Urothelium cell line (cell line): ENCODE measurements at regions not wholly inside any gene's neighbourhood (a gene's known extent, or its start where the extent isn't known, plus 50 kb on each side); places are given as distances from the start of the nearest gene placed in this dataset.

Experiments used
- DNase-seq: peaks from one replicate; pipeline ENCODE4 v3.0.0; 2011; ENCODE audit warnings: low spot score, mixed read lengths
- FAIRE-seq: peaks from 2 replicates; lab custom pipeline; 2011; peaks lifted over from hg19 to GRCh38; lab: Jason Lieb, UNC

DNA sequence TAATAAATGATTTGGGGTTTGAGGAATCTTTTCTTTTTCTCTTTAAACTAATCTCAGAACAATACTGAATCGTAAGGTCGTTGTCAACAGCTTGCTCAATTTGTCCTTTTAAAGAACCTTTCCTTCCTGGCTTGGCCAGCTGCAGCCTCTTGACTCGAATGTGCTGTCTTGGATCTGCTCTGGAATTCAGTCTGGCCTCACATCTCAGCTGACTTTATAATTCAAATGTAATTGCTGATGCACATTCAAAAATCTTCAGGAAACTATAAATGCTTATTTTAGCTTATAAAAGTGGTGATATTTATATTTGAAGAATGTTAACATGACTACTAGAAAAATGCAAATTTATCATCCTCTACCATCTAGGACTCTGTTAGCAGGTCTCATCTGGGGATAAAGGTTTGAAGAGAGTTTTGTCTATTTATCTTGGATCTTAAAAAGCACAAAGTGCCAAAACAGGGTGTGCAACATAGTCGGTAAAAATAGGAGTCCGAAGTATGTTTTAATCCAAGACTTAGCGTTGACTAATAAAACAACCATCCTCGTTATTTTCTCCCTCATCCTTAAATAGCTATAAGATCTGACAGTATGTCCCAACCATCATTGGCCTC is 1035.2 kb downstream of the MCTP2 start:
- FAIRE-seq = no peak
- DNase-seq = no peak

DNA sequence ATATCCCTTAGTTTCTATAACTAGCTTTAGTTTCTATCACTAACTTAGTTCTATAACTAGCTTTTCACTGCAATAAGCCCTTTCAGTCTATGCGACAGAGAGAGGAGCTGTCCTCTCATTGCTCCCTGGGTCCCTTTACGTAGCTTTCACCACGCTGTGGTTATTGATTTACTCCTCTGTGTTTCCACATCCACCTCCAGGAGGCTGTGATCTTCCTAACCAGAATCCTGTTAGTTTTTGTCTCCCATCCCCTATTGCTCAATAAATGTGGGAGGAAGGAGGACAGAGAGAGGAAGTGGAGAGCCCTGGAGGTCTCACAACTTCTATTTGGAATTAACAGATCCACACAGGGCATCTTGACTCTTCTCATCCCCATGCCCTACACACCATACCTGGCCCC is 1036.1 kb downstream of the MCTP2 start:
- no peak for FAIRE-seq

DNA sequence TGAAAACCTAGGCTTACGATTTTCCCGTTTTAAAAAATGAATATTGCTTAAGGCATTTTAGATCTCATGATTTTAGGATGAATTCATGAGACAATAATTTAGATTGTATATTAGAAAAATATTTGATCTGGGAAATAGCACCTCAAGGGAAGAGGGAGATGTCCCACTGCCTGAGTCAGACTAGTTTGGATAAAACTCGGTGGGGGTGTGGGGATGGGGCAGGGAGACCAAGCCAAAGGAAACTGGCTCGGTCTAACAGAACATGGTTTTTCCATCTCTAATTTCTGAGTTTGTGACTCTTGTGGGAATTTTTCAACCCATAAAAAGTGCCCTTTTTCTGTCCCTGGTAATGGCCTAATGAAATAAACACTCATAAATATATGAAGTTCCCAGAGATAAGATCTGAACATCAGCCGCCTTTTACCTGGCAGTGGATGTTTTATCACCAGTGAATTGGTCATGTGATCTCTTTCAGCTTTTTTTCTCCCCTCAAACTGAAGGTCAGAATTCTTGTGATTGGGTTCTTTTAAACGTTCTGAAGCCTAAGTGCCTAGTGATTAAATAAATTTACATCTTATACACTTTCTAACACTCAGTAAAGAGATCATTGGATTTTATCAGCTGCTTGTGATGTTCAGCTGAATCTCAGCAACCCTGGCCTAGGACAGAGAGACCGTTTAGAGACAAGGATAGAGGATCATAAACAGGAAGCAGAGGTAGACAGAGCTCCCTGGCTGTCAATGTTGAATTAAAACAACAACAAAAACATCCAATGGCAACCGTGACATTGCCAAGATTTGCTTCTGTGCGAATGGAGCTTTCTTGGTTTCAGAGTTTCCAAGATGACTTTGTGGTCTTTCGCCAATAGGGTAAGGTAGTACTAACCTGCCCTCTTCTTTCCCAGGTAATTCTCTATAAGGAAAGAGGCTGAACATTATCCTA is 1038.2 kb downstream of the MCTP2 start:
- FAIRE-seq = no peak
- no peak for DNase-seq

More for the DNA sequence above, 1036.1 kb downstream of the MCTP2 start:
- no peak for DNase-seq

DNA sequence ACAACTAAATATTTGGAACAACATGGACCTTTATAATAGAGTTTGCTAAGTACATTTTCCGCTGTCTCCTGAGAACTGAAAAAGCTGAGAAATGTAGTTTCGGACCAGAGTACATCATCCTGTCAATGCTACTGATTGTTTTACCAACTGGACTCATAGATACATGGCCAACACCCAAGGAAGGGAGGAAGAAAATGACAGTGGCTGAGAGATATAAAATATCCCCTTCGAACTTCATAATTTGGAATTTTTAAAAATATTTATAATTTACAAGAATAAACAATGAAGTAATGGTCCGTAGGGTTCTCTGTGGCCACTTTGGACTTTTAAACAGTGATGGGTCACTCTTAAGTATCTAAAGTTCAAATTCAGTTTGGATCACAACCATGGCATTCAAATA is 1042.7 kb downstream of the MCTP2 start:
- FAIRE-seq (no peak), DNase-seq (no peak)

DNA sequence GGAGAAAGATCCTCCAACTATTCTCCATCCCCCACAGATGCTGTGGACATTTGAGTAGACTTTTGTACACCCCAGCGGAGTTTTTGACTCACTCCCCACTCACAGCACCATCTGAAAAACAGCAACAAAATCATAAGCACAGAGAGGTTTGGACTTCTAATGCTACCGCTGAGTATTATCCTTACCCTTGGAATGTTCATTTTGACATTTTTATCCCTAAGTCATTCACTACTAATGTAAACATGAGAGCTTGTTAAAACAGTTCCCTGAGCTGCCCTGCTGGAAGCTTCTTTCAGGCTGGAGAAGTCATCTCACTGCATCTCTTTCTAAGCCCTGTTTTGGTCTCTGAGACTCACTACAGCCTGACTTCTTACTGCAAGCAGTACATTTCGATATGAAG is 1045.9 kb downstream of the MCTP2 start:
- DNase-seq (no peak), FAIRE-seq (no peak)

DNA sequence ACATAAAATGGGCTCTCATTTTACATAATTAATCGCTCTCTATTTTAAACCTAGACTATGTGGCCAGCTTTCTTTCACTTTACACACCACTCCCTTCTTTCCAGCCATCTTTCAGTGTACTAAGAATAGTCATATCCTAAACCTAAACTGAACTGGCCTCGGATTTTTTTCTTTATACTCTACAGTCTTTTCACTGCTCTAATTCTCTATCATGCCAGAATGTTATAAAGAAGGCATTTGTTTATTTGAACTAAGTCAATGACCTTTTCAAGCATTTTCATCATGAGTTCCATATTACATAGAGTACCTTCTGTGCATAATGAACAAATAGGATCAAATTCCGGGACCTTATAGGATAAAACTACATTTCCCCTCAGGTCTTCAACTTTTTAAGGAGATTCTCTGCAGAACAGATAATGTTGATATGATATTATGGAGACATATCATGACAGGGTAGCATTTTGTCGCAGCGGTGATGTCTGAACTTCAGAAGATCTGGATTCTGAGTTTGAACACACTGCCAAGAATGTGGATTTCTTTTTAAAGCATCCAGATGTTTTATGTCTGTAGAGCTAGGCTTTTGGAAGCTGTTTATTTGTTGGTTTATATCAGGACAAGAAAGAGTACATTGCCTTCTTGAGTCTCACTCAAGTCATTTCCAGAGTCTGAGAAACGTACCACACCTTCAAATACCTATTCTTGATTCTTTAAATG is 1047.3 kb downstream of the MCTP2 start:
- DNase-seq (no peak), FAIRE-seq (no peak)

DNA sequence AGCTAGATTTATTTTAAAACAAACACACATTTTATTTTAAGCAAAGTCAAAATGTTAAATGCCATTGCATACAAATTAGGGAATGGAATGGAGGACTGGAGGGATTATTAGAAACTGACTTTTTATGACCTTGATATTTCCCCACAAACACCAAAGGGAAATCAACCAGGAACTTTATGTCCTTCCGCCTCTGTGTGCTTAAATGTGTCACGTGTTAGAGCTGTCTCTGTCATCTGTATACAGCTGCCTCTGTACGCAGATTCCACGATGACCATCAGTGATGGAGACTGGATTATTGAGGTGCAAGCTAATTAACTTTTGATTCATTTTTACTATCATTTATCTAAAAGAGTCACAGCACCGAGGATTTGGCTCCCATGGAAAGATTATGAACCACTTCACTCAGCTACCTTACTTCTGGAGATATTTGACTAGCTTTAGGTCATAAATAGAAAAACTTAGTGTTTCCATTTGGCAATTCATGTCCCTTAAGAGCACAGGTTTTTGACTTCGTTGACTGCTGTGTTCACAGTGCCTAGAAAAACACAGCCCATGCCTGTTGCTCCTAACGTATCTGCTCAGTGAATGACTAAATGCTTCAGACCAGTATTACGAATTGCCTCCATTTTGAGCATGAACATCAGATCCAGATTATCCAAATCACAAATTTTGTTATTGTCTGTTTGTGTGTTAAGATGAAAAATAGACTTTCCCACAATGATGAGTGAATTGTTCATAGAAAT is 1048.1 kb downstream of the MCTP2 start:
- DNase-seq (no peak), FAIRE-seq (no peak)

DNA sequence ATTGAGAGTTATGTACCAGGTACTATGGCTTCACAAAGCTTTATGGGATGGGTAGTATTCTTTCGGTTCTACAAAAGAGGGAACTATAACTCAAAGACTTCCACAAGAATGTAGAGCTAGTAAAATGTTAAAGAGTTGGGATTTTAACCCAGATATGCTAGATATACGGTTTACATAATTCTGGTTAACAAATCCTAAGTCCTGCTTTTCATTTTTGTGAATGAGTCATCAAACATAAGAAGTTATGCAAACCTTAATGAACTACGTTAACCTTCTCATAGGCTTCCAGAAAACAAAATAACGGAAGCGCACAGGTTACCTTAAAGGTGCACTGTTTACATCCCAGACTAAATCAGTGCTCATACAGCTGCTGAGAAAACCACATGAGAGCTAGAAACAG is 1049.3 kb downstream of the MCTP2 start:
- DNase-seq (no peak), FAIRE-seq (no peak)

DNA sequence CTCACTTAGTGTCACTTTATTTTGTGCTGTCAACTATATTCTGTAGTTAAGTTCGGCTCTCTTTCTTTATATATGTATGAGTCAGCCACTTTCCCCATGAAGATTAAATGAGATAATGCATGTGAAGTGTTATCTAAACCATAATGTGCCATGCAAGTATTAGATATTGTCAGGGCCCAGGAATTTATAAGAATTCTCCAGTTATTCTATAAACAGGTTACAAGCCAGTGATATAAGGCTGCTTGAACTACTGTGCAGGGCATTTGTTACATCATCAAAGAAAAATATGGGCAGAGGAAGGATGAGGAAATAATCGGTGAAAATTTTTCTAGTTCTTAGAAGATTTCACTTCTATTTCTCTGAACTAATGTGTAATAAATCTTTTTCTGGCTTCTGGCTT is 1049.0 kb upstream of the NR2F2 start:
- no peak for DNase-seq

DNA sequence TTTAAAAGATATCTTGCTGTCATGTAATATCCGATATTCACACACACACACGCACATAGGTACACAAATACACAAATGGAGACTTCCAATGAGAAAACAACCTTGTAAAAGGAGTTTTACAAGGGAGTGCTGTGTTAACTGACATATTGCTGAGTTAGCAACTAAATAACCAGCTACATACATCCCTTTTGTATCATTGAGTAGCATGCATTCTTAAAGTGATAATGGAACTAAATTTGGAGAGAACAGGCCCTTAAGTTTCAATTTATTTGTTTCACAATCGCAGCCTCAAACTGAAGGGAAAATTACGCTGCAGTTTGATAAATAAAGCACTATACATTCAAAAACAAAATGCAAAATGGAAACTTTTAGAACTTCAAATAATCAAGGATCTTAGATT is 1046.0 kb upstream of the NR2F2 start:
- FAIRE-seq (no peak), DNase-seq (no peak)

More for the DNA sequence above, 1049.0 kb upstream of the NR2F2 start:
- FAIRE-seq = no peak

DNA sequence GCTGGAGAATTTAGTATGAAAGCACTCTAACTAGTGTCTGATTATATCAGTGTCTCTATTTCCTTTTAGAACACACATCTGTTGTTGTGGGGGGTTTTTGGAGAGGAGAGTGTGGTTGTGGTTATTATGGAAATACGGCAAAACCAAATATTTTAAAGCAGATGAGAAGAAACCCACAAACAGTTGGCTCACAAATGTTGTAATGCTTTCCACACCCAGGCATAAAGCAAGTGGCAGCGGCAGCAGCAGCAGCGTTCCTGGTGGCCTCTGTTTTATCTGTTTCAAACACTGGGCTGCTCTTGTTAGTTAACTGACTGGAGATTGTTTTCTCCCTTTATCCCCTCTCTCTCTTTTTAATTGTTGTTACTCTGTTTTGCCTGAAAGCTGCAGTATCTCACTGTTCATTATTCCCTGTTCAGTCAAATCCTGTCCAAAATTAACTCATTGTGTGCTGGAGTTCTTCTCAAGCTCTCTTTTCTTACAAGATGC is 1045.5 kb upstream of the NR2F2 start:
- FAIRE-seq = no peak

DNA sequence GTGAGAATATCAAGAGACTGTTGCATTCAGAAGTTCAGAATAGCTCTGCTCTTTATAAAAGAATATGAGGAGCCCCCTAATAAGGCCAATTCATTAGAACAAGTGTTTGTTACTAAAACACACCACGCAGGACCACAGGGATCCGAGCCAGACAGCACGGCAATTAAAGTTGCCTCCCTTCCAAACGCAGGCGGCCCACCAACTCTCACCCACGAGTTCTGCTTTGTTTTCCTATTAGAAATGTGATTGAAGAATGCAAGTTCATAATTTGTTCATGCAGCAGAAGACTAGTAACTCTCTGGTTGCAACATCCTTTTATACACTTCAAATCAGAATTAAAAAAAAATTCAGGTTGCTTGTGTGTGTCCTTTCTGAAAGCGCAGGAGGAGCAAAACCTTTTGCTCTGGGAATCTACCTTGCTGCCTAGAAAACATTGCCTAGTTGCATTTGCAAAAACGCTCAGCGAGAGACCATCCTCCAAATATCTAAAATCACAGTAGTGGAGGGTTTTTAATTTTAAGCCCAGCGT is 1044.1 kb upstream of the NR2F2 start:
- no peak for FAIRE-seq
- no peak for DNase-seq

More for the DNA sequence above, 1045.5 kb upstream of the NR2F2 start:
- no peak for DNase-seq

DNA sequence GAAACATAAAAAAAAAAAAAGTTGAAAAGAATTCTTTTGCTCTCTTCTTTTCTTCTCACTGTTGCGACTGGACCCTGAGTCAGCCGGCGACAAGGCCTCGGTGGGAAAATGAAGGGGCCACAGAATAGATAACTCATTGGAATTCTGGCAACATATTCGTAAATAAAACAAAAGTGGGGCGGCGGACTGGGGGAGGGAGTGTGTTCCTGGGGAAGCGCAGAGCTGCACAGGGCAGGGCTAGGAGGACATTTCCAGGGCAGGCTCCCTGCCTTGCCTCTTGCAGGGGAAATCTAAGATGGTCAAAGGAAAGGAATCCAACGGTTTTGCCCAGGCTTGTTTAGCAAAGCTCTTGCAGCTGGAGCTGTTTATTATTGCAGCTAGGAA is 1042.8 kb upstream of the NR2F2 start:
- no peak for FAIRE-seq
- DNase-seq = no peak

DNA sequence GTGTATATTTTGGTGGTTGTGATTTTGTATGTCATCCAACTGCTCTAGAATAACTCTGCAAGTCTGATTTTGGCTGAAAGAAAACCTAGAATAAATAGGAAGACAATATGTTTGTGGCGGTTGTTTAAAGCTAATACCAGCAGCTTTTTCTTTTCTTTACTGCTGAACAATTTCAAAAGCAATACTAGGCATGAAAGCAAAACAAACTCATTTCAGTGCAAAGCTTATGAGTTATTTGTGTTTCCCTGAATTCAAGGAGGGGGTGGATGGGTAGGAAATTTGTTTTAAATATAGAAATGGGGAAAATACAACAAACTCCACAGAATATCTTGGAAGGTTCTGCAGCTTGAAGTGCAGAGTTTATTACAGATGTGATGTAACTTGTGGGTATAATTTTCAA is 1041.9 kb upstream of the NR2F2 start:
- DNase-seq = no peak
- FAIRE-seq = no peak

DNA sequence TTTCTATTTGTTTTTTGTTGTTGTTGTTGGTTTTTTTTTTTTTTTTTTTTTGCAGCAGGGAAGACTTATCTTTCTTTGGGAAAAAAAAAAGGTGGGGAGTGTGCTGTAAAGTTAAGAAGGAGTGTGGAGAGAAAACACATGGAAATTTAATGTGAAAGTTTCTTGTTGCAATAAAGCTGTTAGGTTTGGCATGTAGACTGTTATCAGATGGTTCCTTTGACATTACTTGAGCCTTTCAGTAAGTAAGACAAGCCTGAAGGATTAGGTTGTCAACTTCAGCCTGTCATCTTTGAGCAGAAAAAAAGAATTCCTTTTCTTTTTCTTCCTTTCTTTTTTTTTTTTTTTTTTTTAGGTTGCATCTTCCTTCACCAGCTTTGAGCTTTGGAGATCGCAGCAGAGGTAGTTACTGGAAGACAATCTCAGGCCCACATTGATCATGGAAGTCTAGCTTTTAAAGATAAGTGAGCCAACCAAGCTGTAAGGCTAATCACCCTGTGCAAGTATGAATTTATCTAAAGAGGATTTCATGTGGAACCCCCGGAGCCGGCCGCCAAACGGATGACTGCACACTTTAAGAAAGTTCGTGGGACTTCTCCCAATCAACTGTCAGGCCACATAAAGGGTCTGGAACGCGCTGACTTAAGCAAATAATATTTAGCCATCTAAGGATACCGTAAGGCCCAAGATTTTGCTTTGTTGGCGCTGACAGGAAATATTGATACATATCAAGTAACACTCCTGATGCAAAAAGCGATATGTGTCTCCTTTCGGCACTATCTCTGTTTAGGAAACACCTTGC is 1040.1 kb upstream of the NR2F2 start:
- no peak for FAIRE-seq
- no peak for DNase-seq

DNA sequence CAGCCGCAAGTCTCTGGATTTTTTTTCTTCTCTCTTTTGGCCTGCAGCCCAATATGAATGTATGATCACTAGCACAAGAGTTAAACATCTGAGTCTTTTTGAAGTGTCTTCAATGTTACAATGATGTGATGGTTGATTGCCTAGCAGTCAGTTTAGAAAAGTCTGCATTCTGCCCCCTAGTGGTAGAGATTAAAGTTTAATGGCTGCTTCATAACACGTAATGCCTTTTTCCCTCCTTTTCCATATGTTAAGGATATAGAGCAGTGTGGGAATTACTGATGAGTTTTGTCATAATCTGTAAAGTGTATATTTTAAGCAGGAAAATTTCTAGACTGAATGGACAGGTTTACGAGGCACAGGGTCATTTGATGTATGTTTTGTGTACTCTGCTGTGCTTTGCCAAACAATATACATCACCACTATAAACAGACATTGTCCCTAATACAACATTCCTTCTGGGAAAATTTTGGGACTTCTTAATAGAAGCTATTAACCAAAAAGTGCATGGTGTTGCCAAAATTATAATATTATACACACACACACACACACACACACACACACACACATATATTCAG is 1038.5 kb upstream of the NR2F2 start:
- peak; percentile 74 for FAIRE-seq
- DNase-seq = peak; percentile 23

DNA sequence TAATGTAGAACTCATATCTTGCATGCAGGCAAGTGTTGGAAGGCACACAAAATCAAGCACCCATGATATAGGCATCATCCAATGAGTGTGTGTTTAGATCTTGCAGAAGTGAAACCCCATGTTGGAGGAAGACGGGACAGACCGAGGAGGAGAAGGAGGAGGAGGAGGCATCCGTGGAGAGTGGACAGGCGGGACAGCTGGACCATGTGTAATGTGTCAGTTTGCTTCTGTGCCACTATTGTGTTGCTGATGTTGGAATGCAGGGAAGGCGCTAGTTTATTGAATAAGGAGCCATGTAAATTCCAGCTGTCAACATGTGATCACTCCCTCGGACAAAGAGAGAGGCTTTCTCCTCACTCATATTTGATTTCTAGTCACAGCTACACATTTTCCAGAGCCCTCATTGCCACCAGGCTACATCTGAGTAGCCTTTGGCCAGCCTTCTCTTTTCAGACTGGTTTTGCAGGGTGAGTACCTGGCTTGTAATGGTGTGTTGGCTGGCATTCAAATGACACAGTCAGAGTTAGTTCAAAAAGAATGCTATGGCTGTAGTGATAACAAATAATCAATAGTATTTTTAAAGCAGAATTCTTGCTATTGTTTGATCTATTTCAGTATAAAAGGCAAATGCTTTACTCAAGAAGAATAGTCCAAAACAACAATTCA is 1037.6 kb upstream of the NR2F2 start:
- DNase-seq = no peak

DNA sequence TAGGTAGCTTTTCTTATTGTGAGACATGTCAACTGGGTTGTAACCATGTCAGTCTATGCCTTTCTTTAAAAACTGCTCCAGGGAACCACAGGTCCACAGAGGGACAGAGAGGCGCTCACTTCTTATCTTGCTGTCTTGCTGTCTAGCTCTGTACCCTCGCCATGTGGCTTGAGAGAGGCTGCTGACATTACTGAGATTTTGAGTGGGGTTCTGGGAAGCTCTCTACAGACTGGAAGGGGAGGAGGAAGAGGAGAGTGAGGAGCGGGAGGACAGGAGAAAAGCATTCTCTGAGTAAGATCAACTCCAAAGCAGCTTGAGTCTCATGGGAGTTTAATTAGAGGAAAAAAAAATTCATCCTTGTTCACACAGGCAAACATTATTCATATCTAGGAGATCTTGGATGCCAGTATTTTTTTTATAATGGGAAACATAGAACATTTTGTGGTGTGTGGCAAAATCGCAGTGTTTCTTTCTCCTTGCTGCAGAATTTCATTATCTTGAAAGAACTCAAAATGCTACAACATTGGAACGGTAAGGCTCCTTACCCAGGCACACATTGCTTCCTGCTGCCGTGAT is 1037.0 kb upstream of the NR2F2 start:
- FAIRE-seq = no peak
- no peak for DNase-seq

More for the DNA sequence above, 1037.6 kb upstream of the NR2F2 start:
- no peak for FAIRE-seq
